Fibroblast of skin of left biceps (primary cell): ENCODE measurements at regions not wholly inside any gene's neighbourhood (a gene's known extent, or its start where the extent isn't known, plus 50 kb on each side); places are given as distances from the start of the nearest gene placed in this dataset.
"Not testable (repeated sequence)": the region's sequence is repeated elsewhere in the genome, so short reads cannot be mapped to it uniquely, and the experiment has no call there.

Experiments
- DNase-seq, 2 experiments: peaks; one replicate each; pipeline ENCODE4 v3.0.0-alpha.2; 2013; ENCODE audit warnings: low read depth in 2 of 2

GRCh38 chr14:98008381-98009113, 1211.4 kb downstream of the VRK1 start:
- no peak for DNase-seq

DNA sequence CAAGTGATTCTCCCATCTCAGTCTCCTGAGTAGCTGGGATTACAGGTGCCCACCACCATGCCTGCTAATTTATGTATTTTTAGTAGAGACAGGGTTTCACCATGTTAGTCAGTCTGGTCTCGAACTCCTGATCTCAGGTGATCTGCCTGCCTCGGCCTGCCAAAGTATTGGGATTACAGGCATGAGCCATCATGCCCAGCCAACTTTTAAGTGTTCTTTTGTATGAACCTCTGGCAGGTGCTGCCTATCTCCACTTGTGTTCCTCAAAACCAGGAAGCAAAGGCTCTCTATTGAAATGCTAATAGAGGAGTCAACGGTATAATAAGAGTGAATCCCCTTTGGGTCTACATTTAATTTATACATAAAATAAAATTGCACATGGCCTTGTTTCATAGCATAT, 1212.0 kb downstream of the VRK1 start:
- not testable (repeated sequence) for DNase-seq

- DNase-seq = no peak
These were observed 1213.6 kb downstream of the VRK1 start for GRCh38 chr14:98010784-98011183.

- DNase-seq = no peak
These were observed 1217.9 kb downstream of the VRK1 start for GRCh38 chr14:98014851-98015615.

- DNase-seq = no peak
These were observed 1218.7 kb downstream of the VRK1 start for GRCh38 chr14:98015921-98016320.

- DNase-seq = no peak
These were observed 1221.4 kb downstream of the VRK1 start for GRCh38 chr14:98018628-98019027.

DNA sequence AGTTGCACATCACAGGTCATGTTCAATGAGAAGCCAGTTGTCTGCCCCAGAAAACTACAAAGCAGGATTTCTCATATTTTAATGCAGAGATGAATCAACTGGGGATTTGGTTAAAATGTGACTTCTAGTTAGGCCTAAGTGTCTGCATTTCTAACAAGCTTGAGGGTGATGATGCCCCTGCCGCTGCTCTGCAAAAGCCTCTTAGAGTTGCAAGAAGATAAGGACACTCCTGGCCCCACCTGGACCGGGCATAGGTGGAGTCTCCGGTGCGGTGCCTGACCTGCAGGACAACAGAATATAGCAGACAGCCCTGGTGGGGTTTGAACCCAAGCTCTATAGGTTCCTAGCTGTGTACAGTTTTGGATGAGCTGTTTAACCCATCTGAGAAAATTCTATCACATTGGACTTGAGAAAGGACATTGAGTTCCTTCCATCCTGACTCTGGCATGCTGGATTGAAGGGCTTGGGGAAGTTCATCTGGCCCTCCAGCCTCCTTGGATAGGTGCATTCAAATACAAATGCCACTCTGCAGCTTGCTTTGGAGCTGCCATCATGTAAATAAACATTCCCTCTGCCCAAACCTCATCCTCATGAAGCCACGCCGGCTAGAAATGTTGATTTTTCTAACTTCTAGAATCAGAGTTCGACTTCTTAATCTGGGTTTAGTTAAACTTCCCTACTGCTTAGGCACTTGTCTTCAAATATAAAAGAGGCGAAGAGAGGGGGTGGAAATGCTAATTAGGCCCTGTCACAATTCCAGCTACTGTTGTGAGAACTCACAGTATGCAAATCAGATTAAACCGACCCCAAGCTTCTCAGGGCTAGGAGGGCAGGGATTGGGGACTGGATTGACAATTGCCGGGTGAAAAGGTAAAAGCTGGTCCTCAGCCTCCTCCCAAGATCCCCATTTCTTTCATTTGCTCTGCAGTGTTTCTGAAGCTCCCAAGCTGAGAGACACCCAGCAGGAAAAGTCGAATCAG, 1225.6 kb downstream of the VRK1 start:
- no peak for DNase-seq

- DNase-seq = peak in 1 of 2 experiments; percentile 13
These were observed 1231.0 kb downstream of the VRK1 start for GRCh38 chr14:98028162-98028561.

- DNase-seq = no peak
These were observed 1236.6 kb downstream of the BCL11B start for GRCh38 chr14:98035396-98035795.

DNA sequence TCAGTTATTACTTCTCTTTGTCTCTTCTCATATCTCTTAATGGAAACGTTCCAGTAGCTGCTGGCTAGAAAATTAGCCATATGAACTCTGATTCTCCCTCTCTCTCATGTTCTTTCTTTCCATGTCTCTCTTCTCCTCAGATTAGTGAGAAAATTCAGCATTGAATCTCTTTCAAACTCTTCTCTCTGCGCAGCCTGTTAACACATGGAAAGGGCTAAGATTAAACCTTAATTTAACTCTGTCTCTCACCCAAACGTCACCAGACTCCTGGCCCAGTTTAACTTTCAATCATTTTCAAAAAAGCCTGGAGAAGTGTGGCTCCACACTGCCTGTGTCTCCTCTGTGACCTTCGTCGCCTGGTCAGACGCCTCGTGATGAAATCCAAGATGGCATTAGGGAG, 1234.2 kb downstream of the BCL11B start:
- no peak for DNase-seq

GRCh38 chr14:98056946-98057345, 1215.1 kb downstream of the BCL11B start:
- DNase-seq = no peak

DNA sequence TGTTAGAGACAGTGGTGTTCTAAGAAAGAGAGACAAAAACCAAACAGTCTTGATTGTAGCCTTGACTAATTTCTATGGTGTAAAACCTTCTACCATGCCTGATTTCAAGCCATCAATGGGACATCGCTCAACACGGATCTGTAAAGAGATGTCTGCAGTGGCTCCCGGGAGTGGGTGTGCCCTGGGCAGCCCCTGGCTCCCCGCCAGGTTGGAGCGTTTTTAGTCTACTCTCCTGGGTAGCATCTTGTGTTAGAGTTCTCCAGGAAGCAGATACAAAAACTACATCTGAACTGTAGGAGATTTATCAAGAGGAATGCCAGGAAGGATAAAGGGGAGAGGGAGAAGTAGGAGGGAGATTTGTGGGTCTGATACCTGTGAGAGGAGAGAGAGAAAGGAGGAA, 1212.9 kb downstream of the BCL11B start:
- no peak for DNase-seq

DNA sequence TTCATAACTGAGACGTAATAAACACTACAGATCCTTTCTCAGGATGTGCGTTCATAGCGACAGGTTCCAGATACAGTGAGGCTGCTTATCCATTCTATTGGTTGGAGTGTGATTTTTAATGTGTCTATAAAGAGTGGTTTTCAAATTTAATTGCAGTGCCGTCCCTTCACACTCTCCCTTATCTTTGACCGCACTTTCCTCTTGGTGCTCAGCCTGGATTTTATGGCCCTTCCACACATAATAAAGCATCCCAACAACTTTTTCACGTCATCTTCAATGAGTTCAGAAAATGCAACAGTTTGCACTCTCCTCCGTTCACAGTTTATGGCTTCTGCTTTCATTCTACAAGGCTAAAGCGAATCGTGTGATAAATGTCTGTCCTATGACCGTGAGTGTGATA, 1209.9 kb downstream of the BCL11B start:
- no peak for DNase-seq

DNA sequence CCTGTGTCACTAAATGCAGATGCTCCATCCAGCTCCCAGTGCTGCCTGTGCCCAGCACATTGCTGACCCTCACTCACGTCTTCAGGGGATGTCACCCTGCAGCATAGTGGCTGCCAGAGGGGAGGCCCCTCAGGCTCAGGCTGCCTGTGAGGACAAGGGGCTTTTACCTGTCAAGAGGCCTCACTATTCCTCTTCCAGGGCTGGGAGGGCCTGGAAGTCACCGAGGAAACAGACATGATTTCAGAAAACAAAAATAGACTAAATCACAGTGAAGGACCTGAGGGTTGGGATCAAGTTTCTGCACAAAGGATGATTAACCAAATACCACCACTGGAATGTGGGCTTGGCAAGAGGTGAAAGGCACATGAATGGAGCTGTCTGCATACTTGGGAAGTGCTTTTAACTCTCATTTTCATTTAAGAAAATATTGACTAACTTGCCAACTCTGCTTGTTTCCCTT, 1202.3 kb downstream of the BCL11B start:
- peak; percentile 41 to 47 for DNase-seq

DNA sequence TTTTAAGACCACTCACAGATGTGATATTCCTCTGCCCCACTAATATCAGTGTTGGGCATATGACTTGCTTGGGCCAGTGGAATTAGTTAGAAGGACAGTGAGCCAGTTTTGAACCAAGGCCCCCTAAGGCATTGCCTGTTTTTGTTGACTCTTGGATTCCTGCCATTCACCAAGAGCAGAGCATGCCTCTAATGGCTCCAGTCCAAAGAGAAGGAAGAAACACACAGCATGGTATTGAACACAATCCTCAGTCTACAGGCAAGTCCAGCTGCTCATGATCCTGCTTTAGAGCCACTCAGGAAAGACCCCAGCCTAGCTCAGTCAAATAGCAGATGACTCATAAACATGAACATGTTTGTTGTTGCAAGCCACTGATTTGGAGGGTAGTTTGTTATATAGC, 1201.5 kb downstream of the BCL11B start:
- DNase-seq = no peak

DNA sequence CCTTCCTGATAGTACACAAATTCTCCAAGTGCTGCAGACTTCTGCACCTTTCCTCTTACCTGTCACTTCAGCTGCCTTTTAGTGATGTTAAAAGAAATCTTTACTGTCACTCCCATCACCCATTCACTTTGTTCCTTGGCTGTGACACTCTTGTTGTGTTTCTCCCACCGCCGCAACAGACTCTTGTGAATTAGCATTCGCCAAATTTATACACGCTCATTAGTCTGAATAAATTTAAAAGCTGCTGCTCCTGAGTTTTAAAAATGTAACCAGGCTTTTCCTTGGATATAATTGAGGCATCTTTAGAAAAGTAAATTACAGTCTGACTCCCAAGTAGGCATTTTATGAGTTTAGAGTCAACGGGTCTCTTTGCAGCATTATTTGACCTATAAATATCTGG, 1197.9 kb downstream of the BCL11B start:
- DNase-seq = no peak

- no peak for DNase-seq
These were observed 1194.8 kb downstream of the BCL11B start for GRCh38 chr14:98077176-98077575.

GRCh38 chr14:98082833-98083232, 1189.2 kb downstream of the BCL11B start:
- no peak for DNase-seq

DNA sequence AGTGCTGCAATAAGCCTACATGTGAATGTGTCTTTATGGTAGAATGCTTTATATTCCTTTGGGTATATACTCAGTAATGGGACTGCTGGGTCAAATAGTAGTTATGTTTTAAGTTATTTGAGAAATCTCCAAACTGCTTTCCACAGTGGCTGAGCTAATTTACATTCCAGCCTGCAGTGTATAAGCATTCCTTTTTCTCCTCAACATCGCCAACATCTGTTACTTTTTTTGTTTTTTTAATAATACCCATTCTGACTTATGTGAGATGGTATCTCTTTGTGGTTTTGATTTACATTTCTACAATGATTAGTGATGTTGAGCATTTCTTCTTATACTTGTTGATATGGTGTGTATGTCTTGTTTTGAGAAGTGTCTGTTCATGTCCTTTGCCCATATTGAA, 1186.2 kb downstream of the BCL11B start:
- peak; percentile 28 to 30 for DNase-seq

DNA sequence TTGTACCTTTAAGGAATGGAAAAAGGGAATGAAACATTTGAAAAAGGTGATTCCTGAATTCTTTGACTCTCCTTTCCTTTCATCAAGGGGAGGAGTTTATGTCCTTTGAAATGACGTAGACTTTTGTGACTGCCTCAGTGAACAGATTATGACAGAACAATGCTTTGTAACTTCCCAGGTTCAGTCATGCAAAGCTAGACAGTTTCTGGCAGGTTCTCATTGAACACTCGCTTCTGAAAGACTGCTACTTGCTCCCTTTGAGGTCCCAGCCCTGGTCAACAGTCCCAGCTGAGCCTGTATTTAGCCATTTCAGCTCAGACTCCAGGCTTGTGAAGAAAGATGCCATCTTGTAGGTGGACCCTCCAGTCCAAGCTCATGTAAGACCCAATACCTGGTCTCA, 1178.9 kb downstream of the BCL11B start:
- DNase-seq = no peak

GRCh38 chr14:98099527-98099926, 1172.5 kb downstream of the BCL11B start:
- DNase-seq = no peak

- no peak for DNase-seq
These were observed 1170.7 kb downstream of the BCL11B start for GRCh38 chr14:98101323-98101722.
